HepG2 (cell line): ENCODE measurements at regions not wholly inside any gene's neighbourhood (a gene's known extent, or its start where the extent isn't known, plus 50 kb on each side); places are given as distances from the start of the nearest gene placed in this dataset.

Experiments
- ATAC-seq: fragments of 200-7000 bp; cut with Tn5 transposase; 3 replicates; pipeline ENCODE4 v1.9.1; 2020; ENCODE audit warnings: mild to moderate bottlenecking, moderate library complexity
- BruUV-seq: library from RNA; stranded (reverse); fragments of 400-500 nt; replicated peaks from 2 replicates; lab custom pipeline; 2021; lab: Mats Ljungman, UMichigan
- CTCF ChIA-PET: fragments of 300-600 bp; formaldehyde crosslinking; extraction: SDS; loops from one replicate; lab custom pipeline; 2021; ENCODE audit warnings: low total read pairs, inconsistent platforms, low intra/inter-chr PET ratio; lab: Yijun Ruan, JAX
- POLR2A ChIA-PET: fragments of 350-600 bp; sonication (Branson Sonifier 250); formaldehyde crosslinking; loops from one replicate; lab custom pipeline; 2020; ENCODE audit warnings: antibody characterized with exemption, inconsistent platforms; lab: Yijun Ruan, JAX
- DNase-seq: peaks from one replicate; pipeline ENCODE4 v3.0.0-alpha.2; 2015; ENCODE audit warnings: low spot score
- FAIRE-seq: peaks from 3 replicates; lab custom pipeline; 2011; peaks lifted over from hg19 to GRCh38; lab: Jason Lieb, UNC
- H2AFZ ChIP-seq: one replicate; pipeline ENCODE4 v1.6.1; 2011; ENCODE audit warnings: low read length, inconsistent platforms
- H3K27ac ChIP-seq: fragments of 300-600 bp; 3 replicates; pipeline ENCODE4 v1.8.0; 2011; ENCODE audit warnings: mixed run types, mild to moderate bottlenecking, mixed read lengths, low read length, inconsistent platforms; ENCODE audit not compliant: insufficient read depth; ENCODE audit errors: extremely low read length
- H3K27me3 ChIP-seq, 2 experiments: fragments of 200-600 bp in 1 of 2; 2 replicates in 1 of 2; 3 replicates in 1 of 2; pipeline versions ENCODE4 v1.6.0 to v1.8.0; 2011; ENCODE audit warnings: low read length in 2 of 2, mild to moderate bottlenecking in 2 of 2, moderate library complexity in 2 of 2, inconsistent platforms in 1 of 2; ENCODE audit not compliant: insufficient read depth in 2 of 2, control insufficient read depth in 1 of 2
- H3K36me3 ChIP-seq, 2 experiments: fragments of 200-600 bp in 1 of 2; replicated peaks in 1 of 2; 2 replicates in 1 of 2; 3 replicates in 1 of 2; pipeline versions ENCODE4 v1.5.1 to v1.8.0; 2011; ENCODE audit warnings: low read length in 2 of 2, inconsistent platforms in 1 of 2; ENCODE audit not compliant: insufficient read depth in 2 of 2, control insufficient read depth in 1 of 2
- H3K4me1 ChIP-seq: 2 replicates; pipeline ENCODE4 v1.5.1; 2012; ENCODE audit warnings: low read length, inconsistent platforms; ENCODE audit not compliant: insufficient read depth
- H3K4me2 ChIP-seq: 2 replicates; pipeline ENCODE4 v1.6.0; 2011; ENCODE audit warnings: low read depth, low read length, inconsistent platforms
- H3K4me3 ChIP-seq, 3 experiments: fragments of 200-600 bp in 1 of 3; sonication (generic), shearing (Covaris generic) in 1 of 3; replicated peaks in 1 of 3; 2 replicates each; pipeline ENCODE4 v1.5.1; 2011 to 2016; ENCODE audit warnings: low read length in 3 of 3, inconsistent platforms in 2 of 3, low read depth in 2 of 3, mild to moderate bottlenecking in 2 of 3, control low read depth in 1 of 3, mixed read lengths in 1 of 3; ENCODE audit not compliant: insufficient read depth in 1 of 3
- H3K79me2 ChIP-seq: one replicate; pipeline ENCODE4 v1.6.1; 2011; ENCODE audit warnings: low read length, inconsistent platforms; ENCODE audit not compliant: insufficient read depth
- H3K9ac ChIP-seq: 2 replicates; pipeline ENCODE4 v1.6.0; 2011; ENCODE audit warnings: mild to moderate bottlenecking, low read depth, low read length, inconsistent platforms; ENCODE audit not compliant: insufficient read depth
- H3K9me3 ChIP-seq: 2 replicates; pipeline ENCODE4 v1.5.1; 2012; ENCODE audit warnings: mild to moderate bottlenecking, low read length
- H4K20me1 ChIP-seq: 2 replicates; pipeline ENCODE4 v1.6.0; 2011; ENCODE audit warnings: inconsistent platforms, mild to moderate bottlenecking, low read length, moderate library complexity; ENCODE audit not compliant: insufficient read depth
- ARID2 ChIP-seq: sonication (generic); formaldehyde crosslinking; IDR thresholded peaks from 2 replicates; pipeline ENCODE4 v1.8.1; 2022; ENCODE audit warnings: mild to moderate bottlenecking, missing genetic modification reagents, borderline replicate concordance
- EHMT2 ChIP-seq: fragments of 200-600 bp; sonication (generic); IDR thresholded peaks from 2 replicates; pipeline ENCODE4 v1.7.0; 2017; ENCODE audit warnings: antibody characterized with exemption, low read depth, low read length, borderline replicate concordance
- ESRRA ChIP-seq: sonication (generic); formaldehyde crosslinking; IDR thresholded peaks from 2 replicates; pipeline ENCODE4 v1.5.1; 2020; ENCODE audit warnings: mild to moderate bottlenecking, low read depth, missing genetic modification reagents
- HNF4A ChIP-seq: sonication (generic); formaldehyde crosslinking; IDR thresholded peaks from 2 replicates; pipeline ENCODE4 v1.4.0; 2020; ENCODE audit warnings: missing genetic modification reagents
- LCORL ChIP-seq, 2 experiments: fragments of 450-650 bp in 1 of 2; sonication (generic) in 1 of 2; formaldehyde crosslinking in 1 of 2; IDR thresholded peaks; 2 replicates each; pipeline versions ENCODE4 v1.5.0 to v1.6.1; 2017 to 2020; ENCODE audit warnings: antibody characterized with exemption in 1 of 2, missing genetic modification reagents in 1 of 2
- NFATC3 ChIP-seq: sonication (generic); formaldehyde crosslinking; IDR thresholded peaks from 2 replicates; pipeline ENCODE4 v1.5.1; 2020; ENCODE audit warnings: mild to moderate bottlenecking, missing genetic modification reagents
- NPAS2 ChIP-seq: sonication (generic); formaldehyde crosslinking; IDR thresholded peaks from 2 replicates; pipeline ENCODE4 v1.8.0; 2022; ENCODE audit warnings: mild to moderate bottlenecking, missing genetic modification reagents, borderline replicate concordance
- REPIN1 ChIP-seq: sonication (generic); formaldehyde crosslinking; IDR thresholded peaks from 2 replicates; pipeline ENCODE4 v1.8.0; 2022; ENCODE audit warnings: missing genetic modification reagents, low read depth, mild to moderate bottlenecking, borderline replicate concordance
- SP1 ChIP-seq, 2 experiments: fragments of 450-650 bp in 1 of 2; sonication (generic) in 1 of 2; formaldehyde crosslinking in 1 of 2; IDR thresholded peaks; 2 replicates each; pipeline versions ENCODE4 v1.4.0 to v1.6.1; 2016 to 2020; ENCODE audit warnings: missing genetic modification reagents in 1 of 2
- SUZ12 ChIP-seq: fragments of 150-350 bp; IDR thresholded peaks from 2 replicates; pipeline ENCODE4 v1.6.1; 2014; ENCODE audit warnings: low read depth, low read length
- ZNF775 ChIP-seq: sonication (generic); formaldehyde crosslinking; IDR thresholded peaks from 2 replicates; pipeline ENCODE4 v1.4.0; 2020; ENCODE audit warnings: missing genetic modification reagents, mild to moderate bottlenecking, moderate library complexity, borderline replicate concordance
- WGBS: methylation state at CpG from one replicate; pipeline ENCODE4 v1.1.6; 2017; ENCODE audit warnings: low lambda C conversion rate; 5-methylcytosine and 5-hydroxymethylcytosine counted together
- in situ Hi-C: cut with HindIII; loops from 2 replicates; pipeline ENCODE4 v1.10.0; 2017; ENCODE audit warnings: low pct_unique_long_range_greater_than_20kb; ENCODE audit not compliant: extremely low pct_ligation_motif_present
- intact Hi-C: fragments of 100-400 bp; cut with micrococcal nuclease; formaldehyde crosslinking; loops from one replicate; pipeline ENCODE4 v1.10.0; 2022; ENCODE audit not compliant: unreplicated experiment

- Histone ChIP-seq H3K36me3 (no peaks in the 10 kb centered on the region), H3K79me2 (no peaks in the 10 kb centered on the region), H3K27me3 (no peaks in the 10 kb centered on the region), H3K4me1 (no peaks in the 10 kb centered on the region), H3K9ac (no peak overlapping the region), H2AFZ (no peak overlapping the region), H4K20me1 (no peaks in the 10 kb centered on the region), H3K4me3 (no peak overlapping the region), H3K27ac (no peak overlapping the region), H3K9me3 (no peaks in the 10 kb centered on the region), H3K4me2 (no peak overlapping the region)
- no peak for DNase-seq
- CTCF ChIA-PET = no interaction called here
- in situ Hi-C loops = no loop called here
- no peak for FAIRE-seq
- intact Hi-C loops = no loop called here
- WGBS = 23% methylated on average over 2 of the region's 2 CpGs
- ATAC-seq = no peak
- BruUV-seq = no TSS peak
- POLR2A ChIA-PET = no interaction called here
- TF ChIP-seq SP1 (IDR thresholded peaks at IDR 0.05) (no peak), SP1 (CRISPR knock-in tag; IDR thresholded peaks at IDR 0.05) (no peak), REPIN1 (CRISPR knock-in tag) (no peak), EHMT2 (no peak), HNF4A (no peak), ZNF775 (CRISPR knock-in tag) (no peak), ESRRA (CRISPR knock-in tag) (no peak), NPAS2 (no peak)
Observed at GRCh38 chr5:113984928-113985327, 376.9 kb upstream of the KCNN2 start.

DNA sequence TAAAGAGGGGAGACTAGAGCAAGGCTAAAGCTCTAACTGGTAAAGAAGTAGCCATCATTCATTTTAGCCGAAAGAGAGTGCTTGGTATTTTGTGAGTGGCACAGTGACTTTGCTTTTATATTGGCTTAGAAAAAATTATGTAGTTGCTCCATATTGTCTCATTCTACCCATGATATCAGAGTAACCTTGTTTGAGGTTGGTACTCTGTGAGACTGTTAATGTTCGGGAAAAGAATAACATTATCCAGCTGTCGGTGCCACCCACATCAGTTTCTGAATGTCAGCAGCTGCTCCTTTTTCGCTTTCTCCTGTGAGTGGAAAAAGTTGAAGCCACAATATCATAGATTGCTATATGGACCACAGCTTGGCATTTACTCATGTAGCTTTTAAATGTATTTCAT is 376.4 kb upstream of the KCNN2 start:
- no peaks in the 10 kb centered on the region for H4K20me1 ChIP-seq
- CTCF ChIA-PET = no interaction called here
- intact Hi-C loops (no loop called here), in situ Hi-C loops (no loop called here)
- ATAC-seq (no peak), DNase-seq (no peak)
- no peaks in the 10 kb centered on the region for H3K4me1 ChIP-seq
- H3K27ac ChIP-seq = no peak overlapping the region
- WGBS = 30% methylated on average over 4 of the region's 4 CpGs
- H2AFZ ChIP-seq = no peak overlapping the region
- TF ChIP-seq NFATC3 (CRISPR knock-in tag) = no peak
- TF ChIP-seq SUZ12 = no peak
- TF ChIP-seq ARID2 (CRISPR knock-in tag) = no peak
- no peak for TF ChIP-seq LCORL (IDR thresholded peaks at IDR 0.05)
- no peak for TF ChIP-seq LCORL (CRISPR knock-in tag; IDR thresholded peaks at IDR 0.05)
- TF ChIP-seq, all 625 proteins: peak for 0
- H3K4me3 ChIP-seq = no peak overlapping the region
- no TSS peak for BruUV-seq
- no peaks in the 10 kb centered on the region for H3K27me3 ChIP-seq
- no peak for FAIRE-seq
- no peaks in the 10 kb centered on the region for H3K79me2 ChIP-seq
- no peaks in the 10 kb centered on the region for H3K9me3 ChIP-seq
- no peak overlapping the region for H3K4me2 ChIP-seq
- H3K9ac ChIP-seq = no peak overlapping the region
- no peaks in the 10 kb centered on the region for H3K36me3 ChIP-seq
- POLR2A ChIA-PET = no interaction called here
